ENCODE measurements at regions not wholly inside any gene's neighbourhood (a gene's known extent, or its start where the extent isn't known, plus 50 kb on each side); places are given as distances from the start of the nearest gene placed in this dataset.

GRCh38 chr10:89153971-89154370 lies 53.1 kb downstream of the CH25H start:
- no peak for DNase-seq (ENCODE audit: low spot score)

- no peak for DNase-seq (ENCODE audit: low spot score)
Observed at GRCh38 chr10:89153116-89153515, 54.0 kb downstream of the CH25H start.

- no peak for DNase-seq (ENCODE audit: low spot score)
Observed at GRCh38 chr10:89151857-89152256, 55.3 kb downstream of the CH25H start.

- no peak for DNase-seq (ENCODE audit: low spot score)
Observed at GRCh38 chr10:89148061-89148460, 59.1 kb downstream of the CH25H start.

- no peak for DNase-seq (ENCODE audit: low spot score)
Observed at GRCh38 chr10:89147256-89147655, 59.9 kb downstream of the CH25H start.

GRCh38 chr10:89144836-89145235 lies 62.3 kb downstream of the CH25H start:
- DNase-seq (ENCODE audit: low spot score): no peak

GRCh38 chr10:89142590-89142989 lies 64.5 kb downstream of the CH25H start:
- no peak for DNase-seq (ENCODE audit: low spot score)

GRCh38 chr10:89138755-89139490 lies 68.2 kb downstream of the CH25H start:
- no peak for DNase-seq (ENCODE audit: low spot score)

- no peak for DNase-seq (ENCODE audit: low spot score)
Observed at GRCh38 chr10:89134963-89135362, 72.2 kb downstream of the CH25H start.

GRCh38 chr10:89129911-89130310 lies 77.2 kb downstream of the CH25H start:
- no peak for DNase-seq (ENCODE audit: low spot score)

- DNase-seq (ENCODE audit: low spot score): no peak
Observed at GRCh38 chr10:89122433-89123051, 84.6 kb downstream of the CH25H start.

- DNase-seq (ENCODE audit: low spot score): no peak
Observed at GRCh38 chr10:89121764-89122020, 85.4 kb downstream of the CH25H start.

- DNase-seq (ENCODE audit: low spot score): no peak
Observed at GRCh38 chr10:89120931-89121763, 86.0 kb downstream of the CH25H start.

GRCh38 chr10:89119651-89120050 lies 87.5 kb downstream of the CH25H start:
- no peak for DNase-seq (ENCODE audit: low spot score)

GRCh38 chr10:89118091-89118490 lies 89.0 kb downstream of the CH25H start:
- DNase-seq (ENCODE audit: low spot score): no peak

- no peak for DNase-seq (ENCODE audit: low spot score)
Observed at GRCh38 chr10:89115876-89116627, 91.1 kb downstream of the CH25H start.

- no peak for DNase-seq (ENCODE audit: low spot score)
Observed at GRCh38 chr10:89114846-89115625, 92.1 kb downstream of the CH25H start.

GRCh38 chr10:89102735-89103134 lies 104.4 kb downstream of the CH25H start:
- no peak for DNase-seq (ENCODE audit: low spot score)

- DNase-seq (ENCODE audit: low spot score): no peak
Observed at GRCh38 chr10:89101943-89102342, 105.2 kb downstream of the CH25H start.

GRCh38 chr10:89100680-89101079 lies 106.4 kb downstream of the CH25H start:
- no peak for DNase-seq (ENCODE audit: low spot score)

GRCh38 chr10:89097226-89097625 lies 106.6 kb downstream of the FAS start:
- DNase-seq (ENCODE audit: low spot score): no peak
